Stimulated activated CD4-positive, alpha-beta T cell treated with anti-CD3 and anti-CD28 coated beads, Interleukin-15, amount 100 ng/mL, for 1 hour (primary cell): ENCODE measurements at regions not wholly inside any gene's neighbourhood (a gene's known extent, or its start where the extent isn't known, plus 50 kb on each side); places are given as distances from the start of the nearest gene placed in this dataset.

Experiments used
- DNase-seq, 2 donors: peaks; one replicate each; pipeline ENCODE4 v3.0.0-alpha.2; 2020; ENCODE audit warnings: low read depth in 1 of 2, low spot score in 1 of 2

GRCh38 chr19:33946535-33947264 lies 150.0 kb downstream of the KCTD15 start:
- no peak for DNase-seq

GRCh38 chr19:33947265-33947964 lies 150.7 kb downstream of the KCTD15 start:
- DNase-seq, result no peak

- DNase-seq, result no peak
Observed at GRCh38 chr19:33948651-33949335, 152.1 kb downstream of the KCTD15 start.

- no peak for DNase-seq
Observed at GRCh38 chr19:33950091-33950750, 153.6 kb downstream of the KCTD15 start.

- no peak for DNase-seq
Observed at GRCh38 chr19:33953023-33953422, 156.4 kb downstream of the KCTD15 start.

GRCh38 chr19:33953592-33953991 lies 156.9 kb downstream of the KCTD15 start:
- DNase-seq, result no peak

GRCh38 chr19:33954686-33955085 lies 158.0 kb downstream of the KCTD15 start:
- DNase-seq, result no peak

- DNase-seq, result no peak
Observed at GRCh38 chr19:33956941-33957340, 160.3 kb downstream of the KCTD15 start.

GRCh38 chr19:33957804-33958203 lies 161.1 kb downstream of the KCTD15 start:
- no peak for DNase-seq

- DNase-seq, result no peak
Observed at GRCh38 chr19:33960566-33960965, 163.9 kb downstream of the KCTD15 start.

GRCh38 chr19:33962161-33962560 lies 165.5 kb downstream of the KCTD15 start:
- DNase-seq, result no peak

GRCh38 chr19:33963514-33963913 lies 166.8 kb downstream of the KCTD15 start:
- no peak for DNase-seq

GRCh38 chr19:33971073-33971472 lies 174.4 kb downstream of the KCTD15 start:
- DNase-seq, result no peak

GRCh38 chr19:33977756-33978685 lies 181.4 kb downstream of the KCTD15 start:
- no peak for DNase-seq

GRCh38 chr19:33982706-33983105 lies 186.0 kb downstream of the KCTD15 start:
- DNase-seq, result no peak

GRCh38 chr19:33988601-33989000 lies 183.7 kb upstream of the LSM14A start:
- no peak for DNase-seq

- no peak for DNase-seq
Observed at GRCh38 chr19:33997690-33998089, 174.6 kb upstream of the LSM14A start.

- DNase-seq, result no peak
Observed at GRCh38 chr19:33998302-33998701, 174.0 kb upstream of the LSM14A start.

- no peak for DNase-seq
Observed at GRCh38 chr19:33998739-33999345, 173.5 kb upstream of the LSM14A start.

GRCh38 chr19:34017024-34017423 lies 155.3 kb upstream of the LSM14A start:
- no peak for DNase-seq
